ENCODE measurements at regions not wholly inside any gene's neighbourhood (a gene's known extent, or its start where the extent isn't known, plus 50 kb on each side); places are given as distances from the start of the nearest gene placed in this dataset.

DNA sequence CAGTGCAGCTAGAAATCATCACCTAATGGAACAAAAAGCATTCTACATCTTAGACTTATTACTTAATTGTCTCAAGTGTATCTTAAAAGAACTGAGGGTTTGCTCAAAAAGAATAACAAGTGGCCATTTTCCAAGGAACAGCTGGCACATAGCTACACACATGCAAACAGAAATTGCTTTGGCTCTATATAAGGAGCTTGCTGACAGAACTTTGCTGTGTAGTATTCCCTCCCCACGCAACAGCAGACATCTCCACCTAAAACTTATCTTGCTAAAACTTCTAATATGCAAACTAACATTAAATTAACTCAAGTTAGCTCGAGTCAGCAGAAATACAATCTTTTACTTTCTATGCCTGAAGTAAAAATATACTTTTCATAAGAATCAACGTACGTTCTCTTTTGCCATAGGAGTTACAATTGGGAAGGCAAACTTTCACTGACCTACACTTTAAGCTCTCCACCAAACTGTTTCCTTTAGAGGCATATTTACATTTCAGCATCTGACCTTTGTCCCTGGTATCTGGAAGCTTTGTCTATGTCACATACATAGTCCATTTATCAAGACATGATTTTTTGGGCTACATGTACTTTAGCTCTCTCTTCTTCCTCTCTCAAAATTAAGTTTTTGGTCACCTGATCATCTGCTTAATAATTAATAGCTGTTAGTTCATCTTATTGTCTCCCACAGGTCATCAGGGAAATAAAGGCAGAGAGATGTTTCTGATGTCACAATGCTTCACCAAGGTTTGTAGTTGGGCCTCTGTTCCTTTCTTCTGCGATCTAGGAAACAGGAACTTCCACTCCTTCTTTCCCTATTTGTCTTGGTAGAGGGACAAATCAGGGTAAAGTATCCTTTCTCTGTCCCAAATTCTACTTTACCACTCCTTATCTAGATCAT is 163.4 kb upstream of the AGTR1 start:
- intact Hi-C loops (cut with DNase I) = no loop called here
- DNase-seq = no peak
- WGBS, 2 donors = 62 to 75% methylated on average over 5 of the region's 5 CpGs

DNA sequence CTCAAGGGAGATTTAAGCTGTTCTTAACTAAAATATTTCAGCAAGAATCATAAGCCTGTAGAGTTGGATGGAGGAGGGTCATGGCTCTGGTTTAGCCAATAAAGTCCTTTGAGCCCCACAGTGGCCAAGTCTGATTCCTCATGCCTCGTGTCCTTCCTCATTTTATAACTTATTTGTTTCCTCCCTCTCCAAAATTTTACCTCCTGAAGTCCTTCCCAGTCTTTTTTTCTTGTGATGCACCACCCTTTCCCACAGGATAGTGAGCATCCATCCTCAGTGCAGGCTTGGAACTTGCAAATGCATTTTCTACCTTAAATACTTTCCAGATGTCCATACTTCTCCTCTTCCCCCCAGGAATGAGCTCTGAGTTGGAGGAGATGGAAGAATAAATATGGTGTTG is 162.7 kb upstream of the AGTR1 start:
- TF ChIP-seq POLR2A (IDR thresholded peaks at IDR 0.05) = no peak
- TF ChIP-seq, protein P1, sequence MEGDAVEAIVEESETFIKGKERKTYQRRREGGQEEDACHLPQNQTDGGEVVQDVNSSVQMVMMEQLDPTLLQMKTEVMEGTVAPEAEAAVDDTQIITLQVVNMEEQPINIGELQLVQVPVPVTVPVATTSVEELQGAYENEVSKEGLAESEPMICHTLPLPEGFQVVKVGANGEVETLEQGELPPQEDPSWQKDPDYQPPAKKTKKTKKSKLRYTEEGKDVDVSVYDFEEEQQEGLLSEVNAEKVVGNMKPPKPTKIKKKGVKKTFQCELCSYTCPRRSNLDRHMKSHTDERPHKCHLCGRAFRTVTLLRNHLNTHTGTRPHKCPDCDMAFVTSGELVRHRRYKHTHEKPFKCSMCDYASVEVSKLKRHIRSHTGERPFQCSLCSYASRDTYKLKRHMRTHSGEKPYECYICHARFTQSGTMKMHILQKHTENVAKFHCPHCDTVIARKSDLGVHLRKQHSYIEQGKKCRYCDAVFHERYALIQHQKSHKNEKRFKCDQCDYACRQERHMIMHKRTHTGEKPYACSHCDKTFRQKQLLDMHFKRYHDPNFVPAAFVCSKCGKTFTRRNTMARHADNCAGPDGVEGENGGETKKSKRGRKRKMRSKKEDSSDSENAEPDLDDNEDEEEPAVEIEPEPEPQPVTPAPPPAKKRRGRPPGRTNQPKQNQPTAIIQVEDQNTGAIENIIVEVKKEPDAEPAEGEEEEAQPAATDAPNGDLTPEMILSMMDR (IDR thresholded peaks at IDR 0.05) = no peak
- Histone ChIP-seq H3K27ac (no peak overlapping the region), H3K27me3 (no peaks in the 10 kb centered on the region), H3K36me3 (no peaks in the 10 kb centered on the region), H3K4me1 (no peaks in the 10 kb centered on the region), H3K9me3 (no peaks in the 10 kb centered on the region), H3K4me3 (no peak overlapping the region)
- no peak for DNase-seq
- intact Hi-C loops (cut with DNase I) = no loop called here
- WGBS, 2 donors = 17 to 23% methylated on average over 1 of the region's 1 CpG

More for the DNA sequence above, 163.4 kb upstream of the AGTR1 start:
- Histone ChIP-seq H3K36me3 (no peaks in the 10 kb centered on the region), H3K27me3 (no peaks in the 10 kb centered on the region), H3K4me3 (no peak overlapping the region), H3K4me1 (no peaks in the 10 kb centered on the region), H3K9me3 (no peaks in the 10 kb centered on the region), H3K27ac (no peak overlapping the region)
- TF ChIP-seq POLR2A (IDR thresholded peaks at IDR 0.05) = no peak
- TF ChIP-seq, protein P1 (IDR thresholded peaks at IDR 0.05) = no peak

- no peak overlapping the region for H3K27ac ChIP-seq
- H3K9me3 ChIP-seq = no peaks in the 10 kb centered on the region
- no peak for DNase-seq
- H3K36me3 ChIP-seq = no peaks in the 10 kb centered on the region
- no peaks in the 10 kb centered on the region for H3K27me3 ChIP-seq
- intact Hi-C loops (cut with DNase I) = no loop called here
- TF ChIP-seq POLR2A (IDR thresholded peaks at IDR 0.05) = no peak
- TF ChIP-seq, protein P1 (IDR thresholded peaks at IDR 0.05) = no peak
- no peaks in the 10 kb centered on the region for H3K4me1 ChIP-seq
- WGBS, 2 donors = 50 to 71% methylated on average over 1 of the region's 1 CpG
- no peak overlapping the region for H3K4me3 ChIP-seq
Measured at GRCh38 chr3:148540266-148540665, 157.4 kb upstream of the AGTR1 start.

GRCh38 chr3:148540851-148541250 is 156.9 kb upstream of the AGTR1 start:
- Histone ChIP-seq H3K9me3 (no peaks in the 10 kb centered on the region), H3K4me3 (no peak overlapping the region), H3K36me3 (no peaks in the 10 kb centered on the region), H3K27ac (no peak overlapping the region), H3K4me1 (no peaks in the 10 kb centered on the region), H3K27me3 (no peaks in the 10 kb centered on the region)
- intact Hi-C loops (cut with DNase I) = no loop called here
- WGBS, 2 donors = 71 to 90% methylated on average over 3 of the region's 3 CpGs
- no peak for DNase-seq
- no peak for TF ChIP-seq POLR2A (IDR thresholded peaks at IDR 0.05)

DNA sequence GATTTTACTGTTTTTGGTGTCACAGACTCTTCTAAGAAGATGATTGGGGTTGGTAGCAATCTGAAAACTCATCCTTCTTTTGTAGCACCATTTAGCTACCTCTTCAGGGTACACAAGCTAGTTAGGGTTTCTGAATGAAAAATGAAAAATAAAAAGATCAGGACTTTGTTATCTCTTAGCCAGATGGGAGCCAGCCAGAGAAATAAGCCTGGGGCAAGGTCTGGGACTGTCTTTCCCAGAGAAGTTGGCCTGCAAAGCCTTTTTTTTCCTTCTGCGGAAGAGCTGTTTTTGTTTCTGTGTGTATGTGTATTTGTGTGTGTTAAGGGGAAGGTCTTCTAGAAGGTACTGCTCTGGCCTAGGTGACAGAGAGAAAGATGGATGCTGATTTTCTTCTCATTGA is 150.7 kb upstream of the AGTR1 start:
- no peak for DNase-seq
- intact Hi-C loops (cut with DNase I) = no loop called here
- Histone ChIP-seq H3K9me3 (no peaks in the 10 kb centered on the region), H3K36me3 (no peaks in the 10 kb centered on the region), H3K4me1 (no peaks in the 10 kb centered on the region), H3K27me3 (no peaks in the 10 kb centered on the region), H3K4me3 (no peak overlapping the region), H3K27ac (no peak overlapping the region)
- TF ChIP-seq POLR2A (IDR thresholded peaks at IDR 0.05) = no peak
- TF ChIP-seq, protein P1 (IDR thresholded peaks at IDR 0.05) = no peak
- 25 to 50% methylated on average over 1 of the region's 1 CpG for WGBS, 2 donors

Measured in esophagus squamous epithelium (tissue), 5 donors.